ENCODE measurements at regions not wholly inside any gene's neighbourhood (a gene's known extent, or its start where the extent isn't known, plus 50 kb on each side); places are given as distances from the start of the nearest gene placed in this dataset.
"Not testable (repeated sequence)": the region's sequence is repeated elsewhere in the genome, so short reads cannot be mapped to it uniquely, and the experiment has no call there.

DNA sequence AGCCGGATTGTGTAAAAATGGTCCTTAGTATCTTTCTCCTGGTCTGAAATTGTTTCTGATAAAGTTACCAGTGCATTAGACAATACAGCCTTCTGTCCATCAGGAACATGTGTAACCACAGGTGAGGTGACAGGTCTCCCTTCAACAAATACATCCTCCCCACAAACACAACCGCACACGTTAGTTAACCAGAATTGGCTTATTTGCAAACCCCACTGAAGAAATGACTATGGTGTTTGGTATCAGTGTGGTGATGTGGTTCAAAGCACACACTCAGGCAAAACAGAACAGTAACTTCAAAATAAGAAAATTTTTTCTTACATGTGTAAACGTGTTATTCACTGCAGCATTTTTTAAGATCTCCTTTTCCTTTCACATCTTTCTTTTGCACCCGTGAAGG is 517.2 kb upstream of the NR5A2 start:
- H3K36me3 ChIP-seq (ENCODE audit: control insufficient read depth, insufficient read depth, low read length), result no peaks in the 10 kb centered on the region
- no peak overlapping the region for H3K27ac ChIP-seq (ENCODE audit: insufficient read depth, low read depth, low read length, poor library complexity, severe bottlenecking)
- H3K4me3 ChIP-seq (ENCODE audit: insufficient read depth, low read depth, low read length), result no peak overlapping the region
- peaks cover 6% of the 10 kb centered on the region for H3K4me1 ChIP-seq (ENCODE audit: control insufficient read depth, insufficient read depth, low read length)
- H3K9me3 ChIP-seq (ENCODE audit: control insufficient read depth, low read length), result no peaks in the 10 kb centered on the region
- no peaks in the 10 kb centered on the region for H3K27me3 ChIP-seq (ENCODE audit: control insufficient read depth, insufficient read depth, low read length, poor library complexity, severe bottlenecking)
- WGBS, 2 experiments, result 94 to 96% methylated on average over 3 of the region's 5 CpGs

DNA sequence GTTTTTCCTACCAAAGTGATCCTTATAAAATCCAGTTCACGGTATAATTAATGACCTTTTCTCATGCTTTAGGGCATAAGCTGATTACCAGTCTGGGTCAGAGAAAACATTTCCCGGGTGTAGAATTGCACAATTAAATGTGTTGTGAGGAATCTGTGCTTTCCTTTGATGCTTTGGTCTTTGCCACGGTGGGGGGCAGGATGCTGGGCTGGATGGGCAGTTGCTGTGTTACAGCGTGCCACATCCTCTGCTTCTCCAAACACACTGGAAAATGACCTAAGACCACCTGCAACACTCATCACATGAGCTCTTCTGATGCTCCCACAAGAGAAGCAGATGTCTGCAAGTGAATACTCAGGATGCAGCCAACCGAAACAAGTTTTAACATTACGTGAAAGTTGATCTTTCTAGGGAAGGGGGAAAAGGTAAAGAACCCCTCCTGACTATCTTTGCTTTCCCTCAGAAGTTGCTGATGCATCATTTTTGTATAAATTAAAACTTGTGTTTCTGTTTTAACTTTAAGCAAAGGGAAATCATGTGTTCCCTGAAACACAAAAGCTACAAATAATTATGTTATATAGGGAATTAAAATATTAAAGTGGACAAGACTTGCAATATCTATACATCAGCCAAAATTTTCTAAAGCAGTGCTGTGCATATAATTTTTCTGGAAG is 515.3 kb upstream of the NR5A2 start:
- Histone ChIP-seq H3K4me1 (ENCODE audit: control insufficient read depth, insufficient read depth, low read length) (peaks cover 6% of the 10 kb centered on the region), H3K27me3 (ENCODE audit: control insufficient read depth, insufficient read depth, low read length, poor library complexity, severe bottlenecking) (no peaks in the 10 kb centered on the region), H3K36me3 (ENCODE audit: control insufficient read depth, insufficient read depth, low read length) (no peaks in the 10 kb centered on the region), H3K9me3 (ENCODE audit: control insufficient read depth, low read length) (no peaks in the 10 kb centered on the region), H3K27ac (ENCODE audit: insufficient read depth, low read depth, low read length, poor library complexity, severe bottlenecking) (no peak overlapping the region), H3K4me3 (ENCODE audit: insufficient read depth, low read depth, low read length) (no peak overlapping the region)
- WGBS, 2 experiments, result 23 to 30% methylated on average over 5 to 6 of the region's 6 CpGs

DNA sequence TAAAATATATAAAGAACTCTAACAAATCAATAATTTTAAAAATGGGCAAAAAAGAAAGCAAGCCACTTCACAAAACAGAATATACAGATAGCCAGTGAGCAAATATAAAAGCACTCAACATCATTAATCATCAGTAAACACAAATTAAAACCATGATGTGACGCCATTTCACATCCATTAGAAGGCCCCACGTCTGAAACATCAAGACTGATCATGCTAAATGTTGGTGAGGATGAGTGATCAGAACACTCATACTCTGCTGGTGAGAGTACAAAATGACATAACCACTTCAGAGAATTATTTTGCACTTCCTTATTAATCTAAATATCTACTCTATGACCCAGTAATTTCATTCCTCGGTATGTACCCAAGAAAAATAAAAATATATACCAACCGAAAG is 512.2 kb upstream of the NR5A2 start:
- no peaks in the 10 kb centered on the region for H3K36me3 ChIP-seq (ENCODE audit: control insufficient read depth, insufficient read depth, low read length)
- 81 to 85% methylated on average over 3 to 4 of the region's 4 CpGs for WGBS, 2 experiments
- no peak overlapping the region for H3K4me3 ChIP-seq (ENCODE audit: insufficient read depth, low read depth, low read length)
- peaks cover 6% of the 10 kb centered on the region for H3K4me1 ChIP-seq (ENCODE audit: control insufficient read depth, insufficient read depth, low read length)
- H3K27me3 ChIP-seq (ENCODE audit: control insufficient read depth, insufficient read depth, low read length, poor library complexity, severe bottlenecking), result no peaks in the 10 kb centered on the region
- no peaks in the 10 kb centered on the region for H3K9me3 ChIP-seq (ENCODE audit: control insufficient read depth, low read length)
- no peak overlapping the region for H3K27ac ChIP-seq (ENCODE audit: insufficient read depth, low read depth, low read length, poor library complexity, severe bottlenecking)

DNA sequence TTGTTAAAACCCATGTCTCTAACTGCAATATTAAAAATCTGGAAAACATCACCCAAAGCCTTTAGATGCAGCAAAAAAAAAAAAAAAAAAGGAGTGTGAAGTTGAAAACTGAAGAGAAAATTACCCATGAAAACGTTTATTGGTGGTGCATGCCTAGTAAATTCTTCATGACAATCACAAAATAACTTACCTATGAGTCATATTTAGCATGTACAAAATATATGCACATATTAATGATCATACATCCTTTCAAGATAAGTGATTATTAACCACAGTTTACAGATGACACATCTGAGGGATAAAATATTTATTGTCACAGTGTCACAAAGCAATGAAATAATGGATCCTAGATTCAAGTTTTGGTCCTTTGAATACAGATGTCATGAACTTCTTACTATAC is 505.2 kb upstream of the NR5A2 start:
- no peak overlapping the region for H3K27ac ChIP-seq (ENCODE audit: insufficient read depth, low read depth, low read length, poor library complexity, severe bottlenecking)

DNA sequence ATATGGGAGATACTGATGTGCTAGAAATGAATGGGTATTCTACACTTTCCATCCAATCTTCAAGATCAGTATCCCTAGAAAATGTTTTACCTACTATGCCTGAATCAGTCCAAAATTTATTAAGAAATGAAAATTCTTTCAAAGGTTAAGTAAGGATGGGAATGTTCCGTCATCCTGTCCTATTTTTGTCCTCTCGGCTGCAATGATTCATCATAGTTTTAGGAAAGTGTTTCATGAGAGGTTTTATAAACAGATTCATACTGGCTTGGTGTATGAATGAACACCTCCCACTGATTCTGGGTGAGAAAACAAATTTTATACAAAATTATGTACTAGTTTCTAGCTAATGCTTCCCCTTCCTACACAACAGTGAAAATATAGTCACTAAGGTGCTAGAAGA is 504.6 kb upstream of the NR5A2 start:
- H3K4me3 ChIP-seq (ENCODE audit: insufficient read depth, low read depth, low read length), result no peak overlapping the region
- H3K27me3 ChIP-seq (ENCODE audit: control insufficient read depth, insufficient read depth, low read length, poor library complexity, severe bottlenecking), result no peaks in the 10 kb centered on the region
- no peaks in the 10 kb centered on the region for H3K9me3 ChIP-seq (ENCODE audit: control insufficient read depth, low read length)
- no peaks in the 10 kb centered on the region for H3K36me3 ChIP-seq (ENCODE audit: control insufficient read depth, insufficient read depth, low read length)
- no peak overlapping the region for H3K27ac ChIP-seq (ENCODE audit: insufficient read depth, low read depth, low read length, poor library complexity, severe bottlenecking)
- 97 to 100% methylated on average over 2 of the region's 2 CpGs for WGBS, 2 experiments
- no peaks in the 10 kb centered on the region for H3K4me1 ChIP-seq (ENCODE audit: control insufficient read depth, insufficient read depth, low read length)

More for the DNA sequence above, 505.2 kb upstream of the NR5A2 start:
- no peaks in the 10 kb centered on the region for H3K27me3 ChIP-seq (ENCODE audit: control insufficient read depth, insufficient read depth, low read length, poor library complexity, severe bottlenecking)
- no peak overlapping the region for H3K4me3 ChIP-seq (ENCODE audit: insufficient read depth, low read depth, low read length)
- H3K4me1 ChIP-seq (ENCODE audit: control insufficient read depth, insufficient read depth, low read length), result no peaks in the 10 kb centered on the region
- no peaks in the 10 kb centered on the region for H3K36me3 ChIP-seq (ENCODE audit: control insufficient read depth, insufficient read depth, low read length)
- WGBS, 2 experiments, result no CpG with 5 or more reads among the region's 1 CpG
- H3K9me3 ChIP-seq (ENCODE audit: control insufficient read depth, low read length), result no peaks in the 10 kb centered on the region

DNA sequence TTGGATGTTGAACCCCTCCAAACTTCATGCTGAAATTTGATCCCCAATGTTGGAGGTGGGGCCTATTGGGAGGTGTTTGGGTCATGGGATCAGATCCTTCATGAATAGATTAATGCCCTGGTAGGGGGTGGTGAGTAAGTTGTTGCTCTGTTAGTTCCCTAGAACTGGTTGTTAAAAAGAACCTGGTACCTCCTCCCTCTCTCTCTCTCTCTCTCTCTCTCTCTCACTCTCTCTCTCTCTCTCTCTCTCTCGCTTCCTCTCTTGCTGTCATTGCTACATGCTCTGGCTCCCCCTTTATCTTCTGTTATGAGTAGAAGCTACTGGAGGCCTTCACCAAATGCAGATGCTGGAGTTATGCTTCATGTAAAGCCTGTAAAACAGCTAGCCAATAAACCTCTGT is 498.2 kb upstream of the NR5A2 start:
- Histone ChIP-seq H3K36me3 (ENCODE audit: control insufficient read depth, insufficient read depth, low read length) (no peaks in the 10 kb centered on the region), H3K4me3 (ENCODE audit: insufficient read depth, low read depth, low read length) (no peak overlapping the region), H3K27me3 (ENCODE audit: control insufficient read depth, insufficient read depth, low read length, poor library complexity, severe bottlenecking) (no peaks in the 10 kb centered on the region), H3K4me1 (ENCODE audit: control insufficient read depth, insufficient read depth, low read length) (no peaks in the 10 kb centered on the region), H3K9me3 (ENCODE audit: control insufficient read depth, low read length) (no peaks in the 10 kb centered on the region), H3K27ac (ENCODE audit: insufficient read depth, low read depth, low read length, poor library complexity, severe bottlenecking) (no peak overlapping the region)
- 100% methylated on average over 1 of the region's 1 CpG; no CpG with 5 or more reads in 1 of the 2 experiments for WGBS, 2 experiments

DNA sequence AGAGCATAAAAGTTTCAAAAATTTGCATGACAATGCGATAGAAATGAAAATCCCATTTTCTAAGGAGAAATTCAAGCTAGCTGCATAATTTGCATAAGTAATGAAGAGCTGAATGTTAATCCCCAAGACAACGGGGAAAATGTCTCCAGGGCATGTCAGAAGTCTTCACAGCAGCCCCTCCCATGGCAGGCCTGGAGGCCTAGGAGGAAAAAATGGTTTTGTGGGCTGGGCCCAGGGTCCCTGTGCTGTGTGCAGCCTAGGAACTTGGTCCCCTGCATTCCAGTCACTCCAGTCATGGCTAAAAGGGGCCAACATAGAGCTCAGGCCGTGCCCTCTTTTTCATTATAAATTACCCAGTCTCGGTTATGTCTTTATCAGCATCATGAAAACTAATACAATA is 494.1 kb upstream of the NR5A2 start:
- H3K27ac ChIP-seq (ENCODE audit: insufficient read depth, low read depth, low read length, poor library complexity, severe bottlenecking); H3K4me3 ChIP-seq (ENCODE audit: insufficient read depth, low read depth, low read length); H3K36me3 ChIP-seq (ENCODE audit: control insufficient read depth, insufficient read depth, low read length); H3K27me3 ChIP-seq (ENCODE audit: control insufficient read depth, insufficient read depth, low read length, poor library complexity, severe bottlenecking); H3K4me1 ChIP-seq (ENCODE audit: control insufficient read depth, insufficient read depth, low read length); H3K9me3 ChIP-seq (ENCODE audit: control insufficient read depth, low read length): not testable (repeated sequence)
- 90 to 93% methylated on average over 4 of the region's 4 CpGs for WGBS, 2 experiments

DNA sequence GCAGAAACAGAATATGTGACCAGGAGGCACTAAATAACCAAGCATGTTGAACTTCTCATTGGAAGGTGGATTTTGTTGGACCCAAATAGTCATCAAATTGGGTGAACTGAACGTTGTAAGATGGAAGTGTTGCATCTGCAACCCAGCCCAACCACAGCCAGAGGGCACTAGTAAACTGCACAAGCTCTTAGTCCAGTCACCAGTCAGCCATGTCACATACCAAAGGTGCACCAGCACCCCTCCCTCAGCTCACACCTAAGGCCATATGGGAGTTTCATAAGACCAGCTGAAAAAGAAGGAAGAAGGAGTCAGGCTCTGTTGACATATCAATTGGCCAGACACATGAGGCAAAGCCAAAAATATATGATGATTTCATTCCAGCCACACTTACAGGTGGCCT is 481.7 kb upstream of the NR5A2 start:
- H3K4me1 ChIP-seq (ENCODE audit: control insufficient read depth, insufficient read depth, low read length), result no peaks in the 10 kb centered on the region
- 64 to 77% methylated on average over 1 of the region's 1 CpG for WGBS, 2 experiments
- no peak overlapping the region for H3K27ac ChIP-seq (ENCODE audit: insufficient read depth, low read depth, low read length, poor library complexity, severe bottlenecking)
- no peaks in the 10 kb centered on the region for H3K36me3 ChIP-seq (ENCODE audit: control insufficient read depth, insufficient read depth, low read length)
- H3K9me3 ChIP-seq (ENCODE audit: control insufficient read depth, low read length), result no peaks in the 10 kb centered on the region
- no peak overlapping the region for H3K4me3 ChIP-seq (ENCODE audit: insufficient read depth, low read depth, low read length)
- H3K27me3 ChIP-seq (ENCODE audit: control insufficient read depth, insufficient read depth, low read length, poor library complexity, severe bottlenecking), result no peaks in the 10 kb centered on the region

DNA sequence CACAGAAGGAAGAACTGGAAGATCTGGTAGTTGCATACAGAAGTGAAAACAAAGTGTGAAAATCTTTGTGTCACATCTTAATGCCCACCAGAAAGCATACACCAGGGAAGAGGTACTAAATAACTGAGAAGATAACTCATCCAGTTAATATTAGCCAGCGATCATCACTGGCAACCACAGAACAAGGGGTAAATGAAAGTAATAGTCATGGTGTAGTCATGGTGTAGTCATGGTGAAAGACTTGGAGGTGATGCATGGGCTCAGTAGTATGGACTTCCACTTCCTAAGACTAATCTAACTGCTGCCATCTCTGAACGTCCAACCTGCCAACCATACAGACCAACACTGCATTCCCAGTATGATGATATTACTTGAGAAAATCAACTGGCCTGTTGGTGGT is 481.2 kb upstream of the NR5A2 start:
- no peaks in the 10 kb centered on the region for H3K4me1 ChIP-seq (ENCODE audit: control insufficient read depth, insufficient read depth, low read length)
- H3K9me3 ChIP-seq (ENCODE audit: control insufficient read depth, low read length), result no peaks in the 10 kb centered on the region
- H3K27me3 ChIP-seq (ENCODE audit: control insufficient read depth, insufficient read depth, low read length, poor library complexity, severe bottlenecking), result no peaks in the 10 kb centered on the region
- H3K4me3 ChIP-seq (ENCODE audit: insufficient read depth, low read depth, low read length), result no peak overlapping the region
- H3K27ac ChIP-seq (ENCODE audit: insufficient read depth, low read depth, low read length, poor library complexity, severe bottlenecking), result no peak overlapping the region
- 92 to 94% methylated on average over 1 to 2 of the region's 2 CpGs for WGBS, 2 experiments
- no peaks in the 10 kb centered on the region for H3K36me3 ChIP-seq (ENCODE audit: control insufficient read depth, insufficient read depth, low read length)

DNA sequence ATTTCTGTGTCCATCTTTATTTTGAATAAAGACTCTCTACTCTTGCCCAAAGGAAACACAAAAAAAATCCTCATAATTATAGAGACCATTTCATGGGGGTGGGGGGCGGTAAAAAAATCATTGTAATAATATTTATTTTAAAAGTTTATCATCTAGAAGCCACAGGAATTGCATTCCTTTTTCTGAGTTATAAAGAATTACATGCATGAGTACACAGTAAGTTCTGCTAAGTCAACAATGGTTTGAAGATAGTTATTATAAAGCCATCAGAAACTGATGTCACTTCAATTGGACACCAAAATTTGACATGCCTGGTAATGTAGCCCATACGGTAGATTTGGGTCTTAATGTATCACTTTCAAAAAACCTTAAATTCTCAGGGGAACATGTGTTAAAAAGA is 478.1 kb upstream of the NR5A2 start:
- Histone ChIP-seq H3K4me1 (ENCODE audit: control insufficient read depth, insufficient read depth, low read length) (no peaks in the 10 kb centered on the region), H3K9me3 (ENCODE audit: control insufficient read depth, low read length) (no peaks in the 10 kb centered on the region), H3K27ac (ENCODE audit: insufficient read depth, low read depth, low read length, poor library complexity, severe bottlenecking) (no peak overlapping the region), H3K27me3 (ENCODE audit: control insufficient read depth, insufficient read depth, low read length, poor library complexity, severe bottlenecking) (no peaks in the 10 kb centered on the region), H3K4me3 (ENCODE audit: insufficient read depth, low read depth, low read length) (no peak overlapping the region), H3K36me3 (ENCODE audit: control insufficient read depth, insufficient read depth, low read length) (no peaks in the 10 kb centered on the region)
- WGBS, 2 experiments, result 88% methylated on average over 1 of the region's 2 CpGs; no CpG with 5 or more reads in 1 of the 2 experiments

All from ectodermal cell (in vitro differentiated cells).